ACC112 (cell line): ENCODE measurements at regions not wholly inside any gene's neighbourhood (a gene's known extent, or its start where the extent isn't known, plus 50 kb on each side); places are given as distances from the start of the nearest gene placed in this dataset.
A peak's percentile ranks its signal among the peaks of the same experiment; 100 is the strongest.

Experiments used
- H2AFZ ChIP-seq: fragments of 200-600 bp; sonication (generic); one replicate; pipeline ENCODE4 v1.6.0; 2017; ENCODE audit warnings: antibody characterized with exemption, low read length; ENCODE audit not compliant: unreplicated experiment
- H3K27ac ChIP-seq: fragments of 200-600 bp; sonication (generic); 2 replicates; pipeline ENCODE4 v1.5.1; 2014; ENCODE audit warnings: low read depth, mild to moderate bottlenecking, antibody characterized with exemption, low read length, moderate library complexity
- H3K27me3 ChIP-seq: fragments of 200-600 bp; sonication (generic); 2 replicates; pipeline ENCODE4 v1.6.1; 2014; ENCODE audit warnings: mild to moderate bottlenecking, antibody characterized with exemption, low read length, moderate library complexity, mixed read lengths; ENCODE audit not compliant: insufficient read depth
- H3K36me3 ChIP-seq: fragments of 200-600 bp; sonication (generic); 2 replicates; pipeline ENCODE4 v1.6.1; 2016; ENCODE audit warnings: mild to moderate bottlenecking, antibody characterized with exemption, low read length, moderate library complexity, mixed read lengths; ENCODE audit not compliant: insufficient read depth
- H3K4me1 ChIP-seq: fragments of 200-600 bp; sonication (generic); one replicate; pipeline ENCODE4 v1.6.1; 2016; ENCODE audit warnings: low read length, mixed read lengths; ENCODE audit not compliant: insufficient read depth, unreplicated experiment, control insufficient read depth
- H3K4me3 ChIP-seq: fragments of 200-600 bp; sonication (generic); 2 replicates; pipeline ENCODE4 v1.5.1; 2014; ENCODE audit warnings: mild to moderate bottlenecking, low read depth, low read length
- H3K79me2 ChIP-seq: fragments of 200-600 bp; sonication (generic); one replicate; pipeline ENCODE4 v1.6.0; 2016; ENCODE audit warnings: low read length; ENCODE audit not compliant: control insufficient read depth, unreplicated experiment, insufficient read depth

- no peak overlapping the region for H3K27ac ChIP-seq
- no peaks in the 10 kb centered on the region for H3K4me1 ChIP-seq
- H3K4me3 ChIP-seq, result no peak overlapping the region
- no peak overlapping the region for H2AFZ ChIP-seq
- H3K79me2 ChIP-seq, result no peaks in the 10 kb centered on the region
- H3K36me3 ChIP-seq, result no peaks in the 10 kb centered on the region
- H3K27me3 ChIP-seq, result peaks cover 70% of the 10 kb centered on the region
These were observed 51.5 kb upstream of the MNX1 start for GRCh38 chr7:157061979-157062378.

GRCh38 chr7:157065046-157065445 is 54.6 kb upstream of the MNX1 start:
- H3K79me2 ChIP-seq, result no peaks in the 10 kb centered on the region
- peaks cover 69% of the 10 kb centered on the region for H3K27me3 ChIP-seq
- no peak overlapping the region for H2AFZ ChIP-seq
- H3K4me3 ChIP-seq, result no peak overlapping the region
- no peaks in the 10 kb centered on the region for H3K4me1 ChIP-seq
- H3K27ac ChIP-seq, result no peak overlapping the region
- H3K36me3 ChIP-seq, result no peaks in the 10 kb centered on the region

DNA sequence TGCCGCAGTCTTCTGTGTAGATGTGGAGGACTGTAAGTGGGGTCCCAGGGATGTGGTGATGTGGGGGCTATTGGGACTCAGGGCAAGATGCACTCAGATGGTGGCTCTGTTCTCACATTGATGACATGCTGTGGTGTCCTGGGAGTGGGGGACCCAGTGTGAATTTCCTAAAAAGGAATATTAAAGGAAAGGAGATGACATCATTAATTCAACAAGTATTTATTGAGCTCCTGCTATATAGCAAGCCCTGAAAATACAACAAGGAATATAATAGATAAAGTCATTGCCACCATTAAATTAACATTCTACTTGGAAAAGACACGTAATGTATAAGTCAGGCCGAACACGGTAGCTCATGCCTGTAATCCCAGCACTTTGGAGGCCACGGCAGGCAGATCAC is 61.9 kb upstream of the MNX1 start:
- Histone ChIP-seq H3K27ac (no peak overlapping the region), H3K4me3 (no peak overlapping the region), H2AFZ (no peak overlapping the region), H3K36me3 (no peaks in the 10 kb centered on the region), H3K27me3 (peaks cover 88% of the 10 kb centered on the region), H3K79me2 (no peaks in the 10 kb centered on the region), H3K4me1 (no peaks in the 10 kb centered on the region)

DNA sequence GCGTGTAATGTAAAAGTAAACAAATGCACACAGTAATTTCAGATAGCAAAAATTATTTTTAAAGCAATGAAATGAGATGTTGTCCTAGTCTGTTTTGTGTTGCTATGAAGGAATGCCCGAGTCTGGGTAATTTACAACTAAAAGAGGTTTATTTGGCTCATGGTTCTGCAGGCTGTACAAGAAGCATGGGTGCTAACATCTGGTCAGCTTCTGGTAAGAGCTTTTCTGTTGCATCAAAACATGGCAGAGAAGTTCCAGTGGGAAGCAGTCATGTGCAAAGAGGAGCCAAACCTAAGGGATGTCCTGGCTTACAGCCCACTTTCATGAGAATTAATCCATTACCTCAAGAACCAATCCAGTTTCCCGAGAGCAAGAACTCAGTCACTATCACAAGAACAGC is 62.9 kb upstream of the MNX1 start:
- H3K27ac ChIP-seq, result no peak overlapping the region
- H3K36me3 ChIP-seq, result no peaks in the 10 kb centered on the region
- H3K4me1 ChIP-seq, result no peaks in the 10 kb centered on the region
- peaks cover 92% of the 10 kb centered on the region for H3K27me3 ChIP-seq
- H3K4me3 ChIP-seq, result no peak overlapping the region
- no peak overlapping the region for H2AFZ ChIP-seq
- no peaks in the 10 kb centered on the region for H3K79me2 ChIP-seq

- H3K79me2 ChIP-seq, result no peaks in the 10 kb centered on the region
- no peak overlapping the region for H3K27ac ChIP-seq
- no peaks in the 10 kb centered on the region for H3K4me1 ChIP-seq
- H3K4me3 ChIP-seq, result no peak overlapping the region
- no peaks in the 10 kb centered on the region for H3K36me3 ChIP-seq
- H3K27me3 ChIP-seq, result peaks cover 92% of the 10 kb centered on the region
- H2AFZ ChIP-seq, result no peak overlapping the region
These were observed 63.6 kb upstream of the MNX1 start for GRCh38 chr7:157073949-157074624.

DNA sequence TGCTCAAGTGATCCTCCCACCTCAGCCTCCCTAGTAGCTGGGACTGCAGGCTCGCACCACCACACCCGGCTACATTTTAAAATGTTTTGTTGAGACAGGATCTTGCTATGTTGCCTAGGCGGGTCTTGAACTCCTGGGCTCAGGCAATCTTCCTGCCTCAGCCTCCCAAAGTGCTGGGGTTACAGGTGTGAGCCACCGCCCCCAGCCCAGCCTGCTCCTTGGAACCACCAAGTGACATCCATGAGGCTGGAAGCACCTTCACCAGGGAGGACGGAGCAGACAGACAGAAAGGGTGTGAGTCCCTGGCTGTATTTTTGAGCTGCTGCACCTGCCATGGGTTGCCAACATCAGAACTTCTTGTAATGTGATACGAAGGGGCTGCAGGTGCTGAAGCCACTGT is 62.3 kb upstream of the UBE3C start:
- Histone ChIP-seq H3K27ac (no peak overlapping the region), H2AFZ (no peak overlapping the region), H3K79me2 (no peaks in the 10 kb centered on the region), H3K4me3 (no peak overlapping the region), H3K27me3 (peaks cover 85% of the 10 kb centered on the region), H3K4me1 (no peaks in the 10 kb centered on the region), H3K36me3 (no peaks in the 10 kb centered on the region)

GRCh38 chr7:157077021-157077420 is 61.7 kb upstream of the UBE3C start:
- peaks cover 84% of the 10 kb centered on the region for H3K27me3 ChIP-seq
- H3K4me3 ChIP-seq, result no peak overlapping the region
- no peak overlapping the region for H3K27ac ChIP-seq
- no peaks in the 10 kb centered on the region for H3K4me1 ChIP-seq
- no peaks in the 10 kb centered on the region for H3K36me3 ChIP-seq
- H3K79me2 ChIP-seq, result no peaks in the 10 kb centered on the region
- no peak overlapping the region for H2AFZ ChIP-seq

- H2AFZ ChIP-seq, result no peak overlapping the region
- peak overlapping the region; percentile 3; the same call in 1 of the 2 replicates for H3K4me3 ChIP-seq
- H3K36me3 ChIP-seq, result no peaks in the 10 kb centered on the region
- H3K27me3 ChIP-seq, result peaks cover 75% of the 10 kb centered on the region
- H3K27ac ChIP-seq, result no peak overlapping the region
- no peaks in the 10 kb centered on the region for H3K4me1 ChIP-seq
- no peaks in the 10 kb centered on the region for H3K79me2 ChIP-seq
These were observed 60.6 kb upstream of the UBE3C start for GRCh38 chr7:157077986-157078644.

- H3K36me3 ChIP-seq, result no peaks in the 10 kb centered on the region
- no peaks in the 10 kb centered on the region for H3K79me2 ChIP-seq
- no peak overlapping the region for H2AFZ ChIP-seq
- no peak overlapping the region for H3K27ac ChIP-seq
- no peak overlapping the region for H3K4me3 ChIP-seq
- peaks cover 65% of the 10 kb centered on the region for H3K27me3 ChIP-seq
- H3K4me1 ChIP-seq, result no peaks in the 10 kb centered on the region
These were observed 59.6 kb upstream of the UBE3C start for GRCh38 chr7:157079116-157079515.

GRCh38 chr7:157080111-157080730 is 58.5 kb upstream of the UBE3C start:
- Histone ChIP-seq H3K27ac (no peak overlapping the region), H2AFZ (no peak overlapping the region), H3K4me1 (no peaks in the 10 kb centered on the region), H3K4me3 (no peak overlapping the region), H3K36me3 (no peaks in the 10 kb centered on the region), H3K79me2 (no peaks in the 10 kb centered on the region), H3K27me3 (peaks cover 55% of the 10 kb centered on the region)
